ENCODE measurements at regions not wholly inside any gene's neighbourhood (a gene's known extent, or its start where the extent isn't known, plus 50 kb on each side); places are given as distances from the start of the nearest gene placed in this dataset.

- DNase-seq (ENCODE audit: low read depth) = no peak
- no peak overlapping the region for H3K4me3 ChIP-seq (replicated peaks; ENCODE audit: low read depth, low read length)
- TF ChIP-seq CTCF (IDR thresholded peaks at IDR 0.05; ENCODE audit: low read length, missing control alignments) = no peak
These were observed 542.0 kb upstream of the MARCKS start for GRCh38 chr6:113315165-113315564.

DNA sequence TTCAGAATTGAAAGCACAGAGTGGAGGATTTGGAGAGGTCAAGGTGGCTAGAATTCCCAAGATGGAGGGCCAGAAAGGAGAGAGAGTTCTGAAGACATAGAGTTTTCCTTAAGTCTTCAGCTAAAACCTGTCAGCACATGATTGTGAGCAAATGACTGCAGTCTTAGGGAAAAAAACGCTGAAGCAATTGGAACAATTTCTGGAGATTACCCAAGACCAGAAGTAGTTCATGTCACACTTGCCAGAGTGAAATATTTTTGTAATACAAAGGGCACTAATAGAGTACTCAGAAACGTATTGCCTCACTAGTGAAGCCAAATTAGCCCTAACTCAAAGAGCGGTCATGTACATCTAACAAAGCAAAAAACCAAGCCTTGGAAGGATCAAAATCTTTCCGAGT lies 541.3 kb upstream of the MARCKS start:
- no peak overlapping the region for H3K4me3 ChIP-seq (replicated peaks; ENCODE audit: low read depth, low read length)
- TF ChIP-seq CTCF (IDR thresholded peaks at IDR 0.05; ENCODE audit: low read length, missing control alignments) = no peak
- peak; percentile 76 for DNase-seq (ENCODE audit: low read depth)

DNA sequence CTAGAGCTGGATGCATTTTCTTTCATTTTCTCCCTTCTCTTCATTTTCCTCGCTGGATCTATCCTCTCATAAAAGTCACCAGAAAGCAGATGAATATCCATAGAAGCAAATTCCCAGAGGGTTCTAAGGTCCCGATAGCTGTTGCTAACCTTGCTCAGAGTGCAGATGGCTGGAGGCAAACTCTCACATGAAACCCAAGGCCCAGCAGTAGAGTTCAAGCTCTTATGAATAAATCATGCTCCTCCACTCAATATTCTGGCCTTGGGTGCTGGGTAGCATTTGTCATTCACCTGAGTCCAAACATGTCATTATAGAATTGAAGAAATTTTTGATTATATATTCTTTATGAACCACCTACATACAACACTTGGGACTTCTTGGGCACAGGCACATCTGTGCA lies 539.7 kb upstream of the MARCKS start:
- TF ChIP-seq CTCF (IDR thresholded peaks at IDR 0.05; ENCODE audit: low read length, missing control alignments) = no peak
- no peak for DNase-seq (ENCODE audit: low read depth)
- H3K4me3 ChIP-seq (replicated peaks; ENCODE audit: low read depth, low read length) = no peak overlapping the region

- TF ChIP-seq CTCF (IDR thresholded peaks at IDR 0.05; ENCODE audit: low read length, missing control alignments) = no peak
- H3K4me3 ChIP-seq (replicated peaks; ENCODE audit: low read depth, low read length) = no peak overlapping the region
- no peak for DNase-seq (ENCODE audit: low read depth)
These were observed 539.1 kb upstream of the MARCKS start for GRCh38 chr6:113317891-113318574.

- no peak overlapping the region for H3K4me3 ChIP-seq (replicated peaks; ENCODE audit: low read depth, low read length)
- peak; percentile 11 for DNase-seq (ENCODE audit: low read depth)
- TF ChIP-seq CTCF (IDR thresholded peaks at IDR 0.05; ENCODE audit: low read length, missing control alignments) = no peak
These were observed 538.6 kb upstream of the MARCKS start for GRCh38 chr6:113318575-113318917.

DNA sequence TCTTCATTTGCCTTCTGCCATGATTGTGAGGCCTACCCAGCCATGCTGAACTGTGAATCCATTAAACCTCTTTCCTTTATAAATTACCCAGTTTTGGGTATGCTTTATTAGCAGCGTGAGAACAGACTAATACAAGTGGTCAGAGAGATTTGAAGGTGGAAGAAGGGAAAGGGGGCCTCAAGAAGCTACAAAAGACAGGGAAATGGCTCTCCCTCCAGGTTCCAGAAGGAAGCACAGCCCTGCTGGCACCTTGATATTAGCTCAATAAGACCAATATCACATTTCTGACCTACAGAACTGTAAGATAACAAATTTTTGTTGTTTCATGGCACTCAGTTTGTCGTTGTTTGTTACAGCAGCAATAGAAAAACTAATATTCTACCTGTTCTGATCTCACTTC lies 536.5 kb upstream of the MARCKS start:
- no peak overlapping the region for H3K4me3 ChIP-seq (replicated peaks; ENCODE audit: low read depth, low read length)
- no peak for TF ChIP-seq CTCF (IDR thresholded peaks at IDR 0.05; ENCODE audit: low read length, missing control alignments)
- no peak for DNase-seq (ENCODE audit: low read depth)

DNA sequence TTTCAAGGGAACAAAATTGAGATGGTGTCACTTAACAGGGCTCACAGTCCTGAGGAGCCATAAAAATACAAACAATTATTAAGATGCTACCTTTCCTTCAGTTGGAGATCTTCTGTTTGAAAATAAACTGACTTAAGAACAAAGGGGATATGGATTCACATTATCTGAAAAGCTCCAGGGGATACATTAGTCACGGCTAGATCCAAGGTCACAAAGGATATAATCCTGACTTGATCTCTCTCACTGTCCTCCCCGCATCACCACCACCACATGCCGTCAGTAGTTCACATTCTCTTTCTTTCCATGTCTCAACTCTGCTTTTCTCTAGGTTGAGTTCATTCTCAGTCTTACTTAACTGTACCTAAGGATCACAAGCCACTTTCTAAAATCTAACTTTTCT lies 530.4 kb upstream of the MARCKS start:
- no peak for TF ChIP-seq CTCF (IDR thresholded peaks at IDR 0.05; ENCODE audit: low read length, missing control alignments)
- no peak for DNase-seq (ENCODE audit: low read depth)
- no peak overlapping the region for H3K4me3 ChIP-seq (replicated peaks; ENCODE audit: low read depth, low read length)
